Peyer's patch (tissue), 4 donors: ENCODE measurements at regions not wholly inside any gene's neighbourhood (a gene's known extent, or its start where the extent isn't known, plus 50 kb on each side); places are given as distances from the start of the nearest gene placed in this dataset.

Experiments used
- DNase-seq, 3 donors: peaks; one replicate each; pipeline ENCODE4 v3.0.0-alpha.2; 2017 to 2019
- H3K27ac ChIP-seq, 4 donors: fragments of 200-600 bp; sonication (generic); one replicate each; pipeline ENCODE4 v1.5.1; 2016 to 2019
- H3K27me3 ChIP-seq, 2 donors: fragments of 200-600 bp; sonication (generic); one replicate each; pipeline ENCODE4 v1.5.1; 2019
- H3K36me3 ChIP-seq, 3 donors: fragments of 200-600 bp; sonication (generic); one replicate each; pipeline ENCODE4 v1.5.1; 2016 to 2019
- H3K4me1 ChIP-seq, 4 donors: fragments of 200-600 bp; sonication (generic); one replicate each; pipeline ENCODE4 v1.5.1; 2016 to 2019
- H3K4me3 ChIP-seq, 4 donors: fragments of 200-600 bp; sonication (generic); 1 replicate in 3 of 4; 2 replicates in 1 of 4; pipeline ENCODE4 v1.5.1; 2016 to 2019; ENCODE audit warnings: mild to moderate bottlenecking in 1 of 4
- H3K9me3 ChIP-seq, 4 donors: fragments of 200-600 bp; sonication (generic); one replicate each; pipeline ENCODE4 v1.5.1; 2016 to 2019; ENCODE audit warnings: mild to moderate bottlenecking in 1 of 4
- POLR2A ChIP-seq, 2 donors: fragments of 450-650 bp; IDR thresholded peaks; one replicate each; pipeline ENCODE4 v1.5.1; 2017; ENCODE audit warnings: antibody characterized with exemption in 2 of 2, mild to moderate bottlenecking in 2 of 2, moderate library complexity in 2 of 2
- TF ChIP-seq, protein P1 (sequence below), 6 experiments: fragments of 450-650 bp in 4 of 6; fragments of 200-600 bp in 2 of 6; sonication (generic) in 1 of 6; IDR thresholded peaks; one replicate each; pipeline ENCODE4 v1.5.1; 2017 to 2019; ENCODE audit warnings: antibody characterized with exemption in 6 of 6, mild to moderate bottlenecking in 3 of 6, moderate library complexity in 1 of 6

DNA sequence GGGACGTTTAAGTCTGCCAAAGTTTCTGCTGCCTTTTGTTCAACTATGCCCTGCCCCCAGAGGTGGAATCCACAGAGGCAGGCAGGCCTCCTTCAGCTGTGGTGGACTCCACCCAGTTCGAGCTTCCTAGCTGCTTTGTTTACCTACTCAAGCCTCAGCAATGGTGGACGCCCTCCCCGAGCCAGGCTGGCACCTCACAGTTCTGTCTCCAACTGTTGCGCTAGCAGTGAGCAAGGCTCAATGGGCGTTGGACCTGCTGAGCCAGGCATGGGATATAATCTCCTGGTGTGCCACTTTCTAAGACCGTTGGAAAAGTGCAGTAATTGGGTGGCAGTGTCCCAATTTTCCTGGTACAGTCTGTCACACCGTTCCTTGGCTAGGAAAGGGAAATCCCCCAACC lies 444.7 kb downstream of the FLRT2 start:
- Histone ChIP-seq H3K36me3 (no peaks in the 10 kb centered on the region), H3K4me3 (no peak overlapping the region), H3K9me3 (peaks cover 0 to 1% (median 0%) of the 10 kb centered on the region in 4 donors), H3K27me3 (no peaks in the 10 kb centered on the region), H3K27ac (no peak overlapping the region), H3K4me1 (no peaks in the 10 kb centered on the region)
- TF ChIP-seq, protein P1, sequence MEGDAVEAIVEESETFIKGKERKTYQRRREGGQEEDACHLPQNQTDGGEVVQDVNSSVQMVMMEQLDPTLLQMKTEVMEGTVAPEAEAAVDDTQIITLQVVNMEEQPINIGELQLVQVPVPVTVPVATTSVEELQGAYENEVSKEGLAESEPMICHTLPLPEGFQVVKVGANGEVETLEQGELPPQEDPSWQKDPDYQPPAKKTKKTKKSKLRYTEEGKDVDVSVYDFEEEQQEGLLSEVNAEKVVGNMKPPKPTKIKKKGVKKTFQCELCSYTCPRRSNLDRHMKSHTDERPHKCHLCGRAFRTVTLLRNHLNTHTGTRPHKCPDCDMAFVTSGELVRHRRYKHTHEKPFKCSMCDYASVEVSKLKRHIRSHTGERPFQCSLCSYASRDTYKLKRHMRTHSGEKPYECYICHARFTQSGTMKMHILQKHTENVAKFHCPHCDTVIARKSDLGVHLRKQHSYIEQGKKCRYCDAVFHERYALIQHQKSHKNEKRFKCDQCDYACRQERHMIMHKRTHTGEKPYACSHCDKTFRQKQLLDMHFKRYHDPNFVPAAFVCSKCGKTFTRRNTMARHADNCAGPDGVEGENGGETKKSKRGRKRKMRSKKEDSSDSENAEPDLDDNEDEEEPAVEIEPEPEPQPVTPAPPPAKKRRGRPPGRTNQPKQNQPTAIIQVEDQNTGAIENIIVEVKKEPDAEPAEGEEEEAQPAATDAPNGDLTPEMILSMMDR (IDR thresholded peaks at IDR 0.05), result no peak
- TF ChIP-seq POLR2A (IDR thresholded peaks at IDR 0.05), result no peak
- no peak for DNase-seq

GRCh38 chr14:85963486-85963885 lies 433.5 kb downstream of the FLRT2 start:
- H3K36me3 ChIP-seq, result no peaks in the 10 kb centered on the region
- no peak overlapping the region for H3K27ac ChIP-seq
- H3K27me3 ChIP-seq, result no peaks in the 10 kb centered on the region
- H3K4me1 ChIP-seq, result no peaks in the 10 kb centered on the region
- no peak overlapping the region for H3K4me3 ChIP-seq
- DNase-seq, result no peak
- no peaks in the 10 kb centered on the region for H3K9me3 ChIP-seq
- TF ChIP-seq POLR2A (IDR thresholded peaks at IDR 0.05), result no peak
- TF ChIP-seq, protein P1 (IDR thresholded peaks at IDR 0.05), result no peak

DNA sequence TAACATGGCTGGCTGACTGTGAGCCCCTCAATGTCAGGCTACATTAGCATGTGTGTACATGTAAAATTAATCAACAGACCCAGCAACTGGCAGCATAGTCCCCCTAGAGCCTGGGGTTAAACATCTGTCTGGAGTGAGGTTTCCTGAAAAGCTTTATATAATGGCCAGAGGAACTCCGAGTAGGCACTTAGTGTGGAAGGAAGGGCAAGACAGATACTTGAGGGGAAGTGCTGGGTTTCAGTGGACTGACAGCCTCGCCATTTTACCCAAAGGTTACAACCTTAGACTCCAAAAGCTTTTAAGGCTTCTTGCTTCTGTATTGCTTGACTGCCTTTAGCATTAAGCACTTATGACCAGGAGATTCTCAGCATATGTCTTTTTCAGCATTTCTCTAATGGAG lies 430.8 kb downstream of the FLRT2 start:
- Histone ChIP-seq H3K27me3 (no peaks in the 10 kb centered on the region), H3K9me3 (no peaks in the 10 kb centered on the region), H3K4me1 (no peaks in the 10 kb centered on the region), H3K27ac (no peak overlapping the region), H3K4me3 (no peak overlapping the region), H3K36me3 (no peaks in the 10 kb centered on the region)
- DNase-seq, result no peak
- TF ChIP-seq, protein P1 (IDR thresholded peaks at IDR 0.05), result no peak
- TF ChIP-seq POLR2A (IDR thresholded peaks at IDR 0.05), result no peak

- no peak for TF ChIP-seq POLR2A (IDR thresholded peaks at IDR 0.05)
- TF ChIP-seq, protein P1 (IDR thresholded peaks at IDR 0.05), result no peak
- H3K4me1 ChIP-seq, result no peaks in the 10 kb centered on the region
- DNase-seq, result no peak
- H3K27ac ChIP-seq, result no peak overlapping the region
- no peak overlapping the region for H3K4me3 ChIP-seq
- H3K36me3 ChIP-seq, result no peaks in the 10 kb centered on the region
- H3K27me3 ChIP-seq, result no peaks in the 10 kb centered on the region
- no peaks in the 10 kb centered on the region for H3K9me3 ChIP-seq
Measured at GRCh38 chr14:85959063-85959462, 429.1 kb downstream of the FLRT2 start.

GRCh38 chr14:85958069-85958468 lies 428.1 kb downstream of the FLRT2 start:
- no peaks in the 10 kb centered on the region for H3K36me3 ChIP-seq
- no peak overlapping the region for H3K27ac ChIP-seq
- no peaks in the 10 kb centered on the region for H3K9me3 ChIP-seq
- TF ChIP-seq, protein P1 (IDR thresholded peaks at IDR 0.05), result no peak
- TF ChIP-seq POLR2A (IDR thresholded peaks at IDR 0.05), result no peak
- H3K27me3 ChIP-seq, result no peaks in the 10 kb centered on the region
- H3K4me1 ChIP-seq, result no peaks in the 10 kb centered on the region
- H3K4me3 ChIP-seq, result no peak overlapping the region
- DNase-seq, result no peak

GRCh38 chr14:85953265-85953664 lies 423.3 kb downstream of the FLRT2 start:
- Histone ChIP-seq H3K27me3 (no peaks in the 10 kb centered on the region), H3K36me3 (no peaks in the 10 kb centered on the region), H3K9me3 (no peaks in the 10 kb centered on the region)

More at GRCh38 chr14:85953265-85953664, 423.3 kb downstream of the FLRT2 start:
- TF ChIP-seq, protein P1 (IDR thresholded peaks at IDR 0.05), result no peak
- TF ChIP-seq POLR2A (IDR thresholded peaks at IDR 0.05), result no peak
- Histone ChIP-seq H3K4me3 (no peak overlapping the region), H3K4me1 (no peaks in the 10 kb centered on the region), H3K27ac (no peak overlapping the region)
- no peak for DNase-seq
